Smooth muscle cell (in vitro differentiated cells): ENCODE measurements at regions not wholly inside any gene's neighbourhood (a gene's known extent, or its start where the extent isn't known, plus 50 kb on each side); places are given as distances from the start of the nearest gene placed in this dataset.

Experiments used
- DNase-seq: peaks from one replicate; lab custom pipeline; 2025; ENCODE audit not compliant: unreplicated experiment; lab: John Stamatoyannopoulos, UW
- H2AFZ ChIP-seq: fragments of 200-600 bp; sonication (generic); 2 replicates; pipeline ENCODE4 v1.6.0; 2016; ENCODE audit warnings: antibody characterized with exemption, low read depth, mild to moderate bottlenecking
- H3F3A ChIP-seq: fragments of 200-600 bp; sonication (generic); 2 replicates; pipeline ENCODE4 v1.6.0; 2017; ENCODE audit warnings: antibody characterized with exemption, low read depth
- H3K27ac ChIP-seq: fragments of 200-600 bp; sonication (generic); 2 replicates; pipeline ENCODE4 v1.5.1; 2016; ENCODE audit warnings: low read depth, mild to moderate bottlenecking
- H3K27me3 ChIP-seq: fragments of 200-600 bp; sonication (generic); 2 replicates; pipeline ENCODE4 v1.6.1; 2016; ENCODE audit warnings: low read depth, mild to moderate bottlenecking
- H3K36me3 ChIP-seq: fragments of 200-600 bp; sonication (generic); 2 replicates; pipeline ENCODE4 v1.5.1; 2016; ENCODE audit warnings: low read depth
- H3K4me1 ChIP-seq: fragments of 200-600 bp; sonication (generic); 2 replicates; pipeline ENCODE4 v1.5.1; 2016; ENCODE audit warnings: low read depth
- H3K4me2 ChIP-seq: fragments of 200-600 bp; sonication (generic); 2 replicates; pipeline ENCODE4 v1.6.0; 2016; ENCODE audit warnings: mild to moderate bottlenecking
- H3K4me3 ChIP-seq: fragments of 200-600 bp; sonication (generic); 2 replicates; pipeline ENCODE4 v1.5.1; 2016; ENCODE audit warnings: mild to moderate bottlenecking
- H3K79me2 ChIP-seq: fragments of 200-600 bp; sonication (generic); 2 replicates; pipeline ENCODE4 v1.6.0; 2016; ENCODE audit warnings: low read depth, mild to moderate bottlenecking
- H3K9ac ChIP-seq: fragments of 200-600 bp; sonication (generic); 2 replicates; pipeline ENCODE4 v1.6.0; 2016; ENCODE audit warnings: low read depth
- H3K9me3 ChIP-seq: fragments of 200-600 bp; sonication (generic); replicated peaks from 2 replicates; pipeline ENCODE4 v1.5.1; 2016; ENCODE audit warnings: low read depth
- H4K20me1 ChIP-seq: fragments of 200-600 bp; sonication (generic); 2 replicates; pipeline ENCODE4 v1.6.0; 2016; ENCODE audit warnings: low read depth
- WGBS: methylation state at CpG from one replicate; pipeline ENCODE4 v1.1.7; 2016; ENCODE audit warnings: low lambda C conversion rate; 5-methylcytosine and 5-hydroxymethylcytosine counted together
- TF ChIP-seq, protein P1 (sequence below): fragments of 200-600 bp; sonication (generic); IDR thresholded peaks from 2 replicates; pipeline ENCODE4 v1.5.1; 2017; ENCODE audit warnings: borderline replicate concordance, mild to moderate bottlenecking, antibody characterized with exemption; ENCODE audit not compliant: insufficient read depth, poor library complexity, severe bottlenecking

DNA sequence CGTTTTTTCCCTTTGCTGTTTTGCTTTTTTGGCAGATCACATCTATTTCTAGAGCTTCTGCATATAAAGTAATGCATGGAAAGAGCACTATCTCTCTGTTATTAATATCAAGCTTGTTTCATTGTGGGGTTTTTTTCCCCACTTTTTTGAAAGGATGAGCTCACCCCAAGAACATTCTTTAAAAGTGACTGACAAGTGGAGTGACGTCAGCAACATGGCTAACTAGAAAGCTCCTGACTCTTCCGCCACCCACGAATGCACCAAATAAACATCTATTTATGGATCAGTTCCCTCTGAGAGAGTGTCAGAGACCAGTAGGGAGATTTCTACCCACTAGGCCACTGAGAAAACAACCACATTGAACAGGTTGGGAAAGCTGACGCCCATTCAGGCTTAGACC, 445.4 kb downstream of the GALC start:
- 67% methylated on average over 5 of the region's 5 CpGs for WGBS
- Histone ChIP-seq H3K36me3 (no peaks in the 10 kb centered on the region), H4K20me1 (no peaks in the 10 kb centered on the region), H2AFZ (no peak overlapping the region), H3K4me1 (no peaks in the 10 kb centered on the region), H3K27ac (no peak overlapping the region), H3F3A (no peaks in the 10 kb centered on the region), H3K9ac (no peak overlapping the region), H3K27me3 (no peaks in the 10 kb centered on the region), H3K9me3 (peaks cover 3% of the 10 kb centered on the region), H3K79me2 (no peaks in the 10 kb centered on the region), H3K4me2 (no peak overlapping the region), H3K4me3 (no peak overlapping the region)
- TF ChIP-seq, protein P1, sequence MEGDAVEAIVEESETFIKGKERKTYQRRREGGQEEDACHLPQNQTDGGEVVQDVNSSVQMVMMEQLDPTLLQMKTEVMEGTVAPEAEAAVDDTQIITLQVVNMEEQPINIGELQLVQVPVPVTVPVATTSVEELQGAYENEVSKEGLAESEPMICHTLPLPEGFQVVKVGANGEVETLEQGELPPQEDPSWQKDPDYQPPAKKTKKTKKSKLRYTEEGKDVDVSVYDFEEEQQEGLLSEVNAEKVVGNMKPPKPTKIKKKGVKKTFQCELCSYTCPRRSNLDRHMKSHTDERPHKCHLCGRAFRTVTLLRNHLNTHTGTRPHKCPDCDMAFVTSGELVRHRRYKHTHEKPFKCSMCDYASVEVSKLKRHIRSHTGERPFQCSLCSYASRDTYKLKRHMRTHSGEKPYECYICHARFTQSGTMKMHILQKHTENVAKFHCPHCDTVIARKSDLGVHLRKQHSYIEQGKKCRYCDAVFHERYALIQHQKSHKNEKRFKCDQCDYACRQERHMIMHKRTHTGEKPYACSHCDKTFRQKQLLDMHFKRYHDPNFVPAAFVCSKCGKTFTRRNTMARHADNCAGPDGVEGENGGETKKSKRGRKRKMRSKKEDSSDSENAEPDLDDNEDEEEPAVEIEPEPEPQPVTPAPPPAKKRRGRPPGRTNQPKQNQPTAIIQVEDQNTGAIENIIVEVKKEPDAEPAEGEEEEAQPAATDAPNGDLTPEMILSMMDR: no peak
- no peak for DNase-seq

DNA sequence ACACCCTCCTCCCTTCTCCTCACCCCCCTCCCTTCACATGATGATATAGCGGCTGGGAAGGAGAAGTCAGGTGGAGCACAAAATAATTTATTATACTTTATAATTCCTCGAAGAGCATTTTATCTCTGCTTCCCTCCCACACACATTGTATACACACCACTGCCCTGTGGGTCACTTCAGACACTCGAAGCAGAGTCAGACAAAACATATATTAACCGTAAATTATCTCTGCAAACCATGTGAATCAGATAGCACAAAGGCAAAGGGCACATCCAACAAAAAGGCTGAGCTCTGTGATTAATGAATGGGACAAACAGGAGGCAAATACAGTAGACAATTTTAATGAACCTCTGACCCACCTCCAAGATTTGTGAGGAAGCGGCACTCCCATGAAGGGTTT, 450.7 kb downstream of the GALC start:
- DNase-seq: no peak
- H3F3A ChIP-seq: no peaks in the 10 kb centered on the region
- no peaks in the 10 kb centered on the region for H3K27me3 ChIP-seq
- 76% methylated on average over 5 of the region's 5 CpGs for WGBS
- H4K20me1 ChIP-seq: no peaks in the 10 kb centered on the region
- H3K36me3 ChIP-seq: no peaks in the 10 kb centered on the region
- H3K4me1 ChIP-seq: no peaks in the 10 kb centered on the region
- H3K27ac ChIP-seq: no peak overlapping the region
- H3K9me3 ChIP-seq: no peaks in the 10 kb centered on the region
- TF ChIP-seq, protein P1: no peak
- no peak overlapping the region for H2AFZ ChIP-seq
- no peak overlapping the region for H3K9ac ChIP-seq
- H3K79me2 ChIP-seq: no peaks in the 10 kb centered on the region
- H3K4me3 ChIP-seq: no peak overlapping the region
- no peak overlapping the region for H3K4me2 ChIP-seq

DNA sequence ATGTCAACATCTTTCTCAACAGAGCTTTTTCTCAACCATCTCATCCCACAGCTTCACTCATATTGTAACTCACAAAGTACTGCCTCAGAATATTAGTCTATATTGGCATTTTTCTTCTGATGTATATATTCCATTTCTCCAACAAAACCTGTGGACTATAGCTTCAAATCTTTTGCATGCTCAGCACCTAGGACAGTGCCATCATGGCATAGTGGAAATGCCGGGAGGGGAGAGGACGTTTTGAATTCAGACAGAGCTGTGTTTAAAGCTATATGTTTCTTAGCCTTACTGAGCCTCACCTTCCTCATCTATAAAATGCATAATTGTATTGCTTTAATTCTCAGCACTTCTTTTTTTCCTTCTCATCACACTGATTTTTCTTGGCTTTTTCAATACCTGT, 452.6 kb downstream of the GALC start:
- Histone ChIP-seq H3K4me3 (no peak overlapping the region), H3K4me2 (no peak overlapping the region), H2AFZ (no peak overlapping the region), H3K9me3 (no peaks in the 10 kb centered on the region), H3K9ac (no peak overlapping the region), H3K36me3 (no peaks in the 10 kb centered on the region), H3K27ac (no peak overlapping the region), H3K27me3 (no peaks in the 10 kb centered on the region), H3K79me2 (no peaks in the 10 kb centered on the region), H3F3A (no peaks in the 10 kb centered on the region), H3K4me1 (no peaks in the 10 kb centered on the region), H4K20me1 (no peaks in the 10 kb centered on the region)
- no peak for DNase-seq
- TF ChIP-seq, protein P1: no peak
- WGBS: 74% methylated on average over 2 of the region's 2 CpGs

DNA sequence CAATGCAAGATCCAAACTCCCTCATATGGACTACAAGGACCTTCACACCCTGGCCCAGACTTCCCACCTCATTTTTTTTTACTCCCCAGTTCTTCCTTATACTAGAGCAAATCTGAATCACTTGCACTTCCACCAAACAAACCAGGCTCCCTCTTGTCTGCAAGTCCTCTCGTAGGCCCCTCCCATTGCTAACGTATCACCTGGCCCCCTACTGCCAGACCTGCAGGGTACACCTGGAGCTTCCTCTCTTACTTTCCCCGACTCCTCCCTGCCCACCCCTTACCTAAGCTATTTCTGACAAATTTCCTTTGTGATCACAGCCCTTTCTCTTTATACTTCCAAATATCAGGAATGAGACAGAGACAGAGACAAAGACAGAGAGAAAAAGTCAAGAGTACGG, 463.9 kb downstream of the GALC start:
- H4K20me1 ChIP-seq: no peaks in the 10 kb centered on the region
- H3F3A ChIP-seq: no peaks in the 10 kb centered on the region
- no peak overlapping the region for H2AFZ ChIP-seq
- H3K9ac ChIP-seq: no peak overlapping the region
- TF ChIP-seq, protein P1: no peak
- no peak for DNase-seq
- no peaks in the 10 kb centered on the region for H3K79me2 ChIP-seq
- H3K4me2 ChIP-seq: no peak overlapping the region
- H3K27me3 ChIP-seq: no peaks in the 10 kb centered on the region
- 56% methylated on average over 4 of the region's 4 CpGs for WGBS
- H3K36me3 ChIP-seq: no peaks in the 10 kb centered on the region
- H3K4me3 ChIP-seq: no peak overlapping the region
- no peak overlapping the region for H3K27ac ChIP-seq
- H3K4me1 ChIP-seq: no peaks in the 10 kb centered on the region
- no peaks in the 10 kb centered on the region for H3K9me3 ChIP-seq
